Frontal cortex (tissue), 3 donors: ENCODE measurements at regions not wholly inside any gene's neighbourhood (a gene's known extent, or its start where the extent isn't known, plus 50 kb on each side); places are given as distances from the start of the nearest gene placed in this dataset.
"Not testable (repeated sequence)": the region's sequence is repeated elsewhere in the genome, so short reads cannot be mapped to it uniquely, and the experiment has no call there.

Experiments used
- DNase-seq, 2 donors: peaks; one replicate each; pipeline ENCODE4 v3.0.0; 2012; ENCODE audit warnings: low spot score in 2 of 2
- FAIRE-seq: peaks from 2 replicates; lab custom pipeline; 2012; peaks lifted over from hg19 to GRCh38; lab: Jason Lieb, UNC
- donor health status: control.
- donor health status: control.
- donor health status: control.

- FAIRE-seq = not testable (repeated sequence)
These were observed 147.6 kb downstream of the RBMX2 start for GRCh38 chrX:130549382-130549781.

GRCh38 chrX:130550351-130550750, 148.6 kb downstream of the RBMX2 start:
- DNase-seq (no peak), FAIRE-seq (no peak)

More at GRCh38 chrX:130549382-130549781, 147.6 kb downstream of the RBMX2 start:
- DNase-seq = not testable (repeated sequence)

DNA sequence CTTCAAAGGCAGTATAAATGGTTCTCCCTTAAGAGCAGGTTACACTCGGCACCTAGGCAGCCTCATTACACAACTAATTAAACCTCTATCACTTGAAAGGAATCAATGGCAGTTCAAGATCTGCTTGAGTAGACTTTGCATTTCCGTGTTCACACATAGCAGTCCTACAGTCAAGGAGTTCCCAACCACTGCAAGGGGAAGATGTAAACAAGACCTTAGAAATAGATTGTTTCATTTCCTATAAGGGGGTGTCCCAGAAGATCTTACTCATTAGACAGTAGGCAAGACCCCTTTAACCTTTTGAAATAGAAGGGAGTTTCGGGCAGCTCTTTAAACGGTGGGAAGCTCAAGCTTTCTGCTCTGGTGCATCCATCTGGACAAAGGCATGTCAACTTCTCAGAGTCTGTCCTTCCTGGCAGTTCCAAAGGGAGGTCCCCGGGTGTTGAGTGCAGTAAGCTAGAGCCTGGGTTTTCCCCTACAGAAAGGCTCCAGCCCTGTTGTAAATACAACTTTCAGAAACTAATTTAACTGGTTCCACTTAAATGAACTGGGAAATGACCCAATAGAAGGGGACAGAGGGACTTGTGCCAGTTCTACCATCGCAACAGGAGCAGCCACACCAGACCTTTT, 150.8 kb downstream of the RBMX2 start:
- FAIRE-seq (no peak), DNase-seq (no peak)

DNA sequence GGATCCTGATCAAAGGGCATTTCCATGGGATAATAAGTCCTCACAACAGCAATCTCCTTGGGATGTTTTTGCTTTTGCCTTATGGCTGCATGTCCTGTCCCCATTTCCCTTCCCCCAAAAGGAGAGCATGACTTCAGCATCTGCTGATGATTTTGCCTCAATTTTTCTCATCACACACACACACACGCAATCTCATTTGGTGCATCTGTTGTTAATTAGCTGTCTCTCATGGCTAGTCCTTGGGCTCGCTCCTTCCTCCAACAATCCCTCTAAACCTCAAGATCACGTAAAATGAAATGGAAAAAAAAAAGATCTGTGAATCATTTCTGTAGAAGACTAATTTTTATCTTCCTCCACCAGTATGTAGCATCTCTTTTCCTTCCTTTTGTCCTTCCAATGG, 153.6 kb downstream of the RBMX2 start:
- FAIRE-seq (no peak), DNase-seq (no peak)

DNA sequence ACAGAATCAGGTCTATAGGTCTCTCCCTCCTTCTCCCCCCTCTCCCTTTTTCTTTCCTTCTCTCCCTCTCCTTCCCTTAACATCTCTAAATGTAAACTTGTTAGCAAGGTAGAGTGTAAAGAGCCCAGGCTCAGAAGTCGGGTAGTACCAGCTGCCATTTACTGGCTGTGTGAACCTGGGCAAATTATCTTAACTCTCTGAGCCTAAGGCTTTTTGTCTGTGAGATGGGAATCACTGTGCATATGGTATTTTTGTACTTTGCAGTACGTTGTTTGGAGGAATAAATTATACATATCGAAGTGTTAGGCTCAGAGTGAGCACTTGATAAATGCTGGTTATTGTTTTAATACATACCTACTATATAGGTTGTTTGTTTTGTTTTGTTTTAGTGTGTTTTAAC, 154.0 kb downstream of the RBMX2 start:
- no peak for DNase-seq
- FAIRE-seq = no peak

DNA sequence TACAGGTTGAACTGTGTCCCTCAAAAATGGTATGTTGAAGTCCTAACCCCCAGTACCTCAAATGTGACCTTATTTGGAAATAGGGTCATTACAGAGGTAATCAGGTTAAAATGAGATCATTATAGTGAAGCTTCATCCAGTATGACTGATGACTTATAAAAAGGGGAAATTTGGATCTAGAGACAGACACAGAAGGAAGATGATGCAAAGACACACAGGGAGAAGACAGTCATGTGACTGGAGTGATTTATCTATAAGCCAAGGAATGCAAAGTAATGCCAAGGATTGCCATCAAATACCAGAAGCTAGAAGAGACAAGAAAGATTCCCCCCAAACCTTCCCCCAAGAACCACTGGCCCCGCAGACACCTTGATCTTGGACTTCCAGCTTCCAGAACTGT, 155.2 kb downstream of the RBMX2 start:
- FAIRE-seq (no peak), DNase-seq (no peak)

DNA sequence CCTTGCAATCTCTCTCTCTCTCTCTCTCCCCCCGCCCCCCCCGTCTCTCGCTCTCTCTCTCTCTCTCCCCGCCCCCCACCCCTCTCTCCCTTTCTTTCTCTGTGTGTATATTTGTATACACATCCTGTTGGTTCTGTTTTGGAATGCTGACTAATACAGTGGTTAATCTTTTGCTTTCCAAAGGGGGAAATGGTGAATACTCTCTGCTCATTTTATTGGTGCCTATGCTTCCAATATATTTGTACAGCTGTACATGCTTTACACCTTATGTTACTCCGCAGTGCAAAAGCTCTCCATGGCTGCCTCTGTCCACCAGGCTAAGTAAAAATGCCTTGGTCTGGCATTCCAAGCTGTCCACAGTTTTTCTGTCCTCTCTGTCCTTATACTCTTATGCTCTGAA, 158.8 kb downstream of the RBMX2 start:
- DNase-seq (no peak), FAIRE-seq (no peak)

GRCh38 chrX:130561930-130562329, 160.1 kb downstream of the RBMX2 start:
- DNase-seq (no peak), FAIRE-seq (no peak)

GRCh38 chrX:130563476-130563875, 161.7 kb downstream of the RBMX2 start:
- DNase-seq (no peak), FAIRE-seq (no peak)

- DNase-seq (no peak), FAIRE-seq (no peak)
These were observed 164.4 kb downstream of the RBMX2 start for GRCh38 chrX:130566028-130566683.

DNA sequence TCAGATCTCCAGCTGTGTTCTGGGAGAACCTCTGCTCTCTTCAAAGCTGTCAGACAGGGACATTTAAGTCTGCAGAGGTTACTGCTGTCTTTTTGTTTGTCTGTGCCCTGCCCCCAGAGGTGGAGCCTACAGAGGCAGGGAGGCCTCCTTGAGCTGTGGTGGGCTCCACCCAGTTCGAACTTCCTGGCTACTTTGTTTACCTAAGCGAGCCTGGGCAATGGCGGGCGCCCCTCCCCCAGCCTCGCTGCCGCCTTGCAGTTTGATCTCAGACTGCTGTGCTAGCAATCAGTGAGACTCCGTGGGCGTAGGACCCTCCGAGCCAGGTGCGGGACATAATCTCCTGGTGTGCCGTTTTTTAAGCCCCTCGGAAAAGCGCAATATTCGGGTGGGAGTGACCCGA, 171.2 kb downstream of the RBMX2 start:
- not testable (repeated sequence) for DNase-seq, FAIRE-seq
